ENCODE measurements at regions not wholly inside any gene's neighbourhood (a gene's known extent, or its start where the extent isn't known, plus 50 kb on each side); places are given as distances from the start of the nearest gene placed in this dataset.
"Not testable (repeated sequence)": the region's sequence is repeated elsewhere in the genome, so short reads cannot be mapped to it uniquely, and the experiment has no call there.

DNA sequence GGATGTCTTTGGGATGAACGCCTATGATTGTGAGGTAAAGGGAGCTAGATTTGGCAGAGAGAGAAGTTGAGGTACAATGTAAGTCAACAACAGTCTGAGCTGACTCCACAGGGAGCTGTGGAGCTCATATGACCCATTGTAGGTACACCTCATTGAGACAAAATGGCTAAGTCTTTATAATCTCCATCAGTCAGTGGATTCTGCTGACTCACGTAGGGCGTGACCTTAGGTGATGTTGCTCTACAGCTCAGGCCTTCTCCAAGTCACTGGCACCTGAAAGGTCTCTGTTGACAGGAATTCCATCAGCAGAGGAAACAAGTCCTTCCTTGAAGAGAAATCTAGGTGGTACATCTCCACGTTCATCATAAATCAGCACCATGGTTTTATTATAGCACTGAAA lies 118.2 kb upstream of the PRR16 start:
- H3K27me3 ChIP-seq: no peaks in the 10 kb centered on the region
- intact Hi-C loops (cut with DNase I): no loop called here
- H3K9me3 ChIP-seq: no peaks in the 10 kb centered on the region
- WGBS, 3 donors: 87 to 88% (median 88%) methylated on average over 4 of the region's 4 CpGs
- TF ChIP-seq, protein P1, sequence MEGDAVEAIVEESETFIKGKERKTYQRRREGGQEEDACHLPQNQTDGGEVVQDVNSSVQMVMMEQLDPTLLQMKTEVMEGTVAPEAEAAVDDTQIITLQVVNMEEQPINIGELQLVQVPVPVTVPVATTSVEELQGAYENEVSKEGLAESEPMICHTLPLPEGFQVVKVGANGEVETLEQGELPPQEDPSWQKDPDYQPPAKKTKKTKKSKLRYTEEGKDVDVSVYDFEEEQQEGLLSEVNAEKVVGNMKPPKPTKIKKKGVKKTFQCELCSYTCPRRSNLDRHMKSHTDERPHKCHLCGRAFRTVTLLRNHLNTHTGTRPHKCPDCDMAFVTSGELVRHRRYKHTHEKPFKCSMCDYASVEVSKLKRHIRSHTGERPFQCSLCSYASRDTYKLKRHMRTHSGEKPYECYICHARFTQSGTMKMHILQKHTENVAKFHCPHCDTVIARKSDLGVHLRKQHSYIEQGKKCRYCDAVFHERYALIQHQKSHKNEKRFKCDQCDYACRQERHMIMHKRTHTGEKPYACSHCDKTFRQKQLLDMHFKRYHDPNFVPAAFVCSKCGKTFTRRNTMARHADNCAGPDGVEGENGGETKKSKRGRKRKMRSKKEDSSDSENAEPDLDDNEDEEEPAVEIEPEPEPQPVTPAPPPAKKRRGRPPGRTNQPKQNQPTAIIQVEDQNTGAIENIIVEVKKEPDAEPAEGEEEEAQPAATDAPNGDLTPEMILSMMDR (IDR thresholded peaks at IDR 0.05): no peak
- TF ChIP-seq POLR2A (IDR thresholded peaks at IDR 0.05) (no peak), EP300 (IDR thresholded peaks at IDR 0.05) (no peak)
- no peaks in the 10 kb centered on the region for H3K4me1 ChIP-seq (ENCODE audit: insufficient read depth)
- no peak overlapping the region for H3K27ac ChIP-seq
- no peak overlapping the region for H3K4me3 ChIP-seq
- H3K36me3 ChIP-seq: no peaks in the 10 kb centered on the region
- no peak for DNase-seq

DNA sequence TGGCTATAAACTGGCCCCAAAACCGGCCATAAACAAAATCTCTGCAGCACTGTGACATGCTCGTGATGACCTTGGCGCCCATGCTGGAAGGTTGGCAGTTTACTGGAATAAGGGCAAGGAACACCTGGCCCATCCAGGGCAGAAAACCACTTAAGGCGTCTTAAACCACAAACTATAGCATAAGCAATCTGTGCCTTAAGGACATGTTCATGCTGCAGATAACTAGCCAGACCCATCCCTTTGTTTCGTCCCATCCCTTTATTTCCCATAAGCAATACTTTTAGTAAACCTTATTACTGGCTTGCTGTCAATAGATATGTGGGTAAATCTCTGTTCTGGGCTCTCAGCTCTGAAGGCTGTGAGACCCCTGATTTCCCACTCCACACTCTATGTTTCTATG lies 113.0 kb upstream of the PRR16 start:
- DNase-seq; H3K9me3 ChIP-seq; H3K27me3 ChIP-seq; H3K4me1 ChIP-seq (ENCODE audit: insufficient read depth); intact Hi-C loops (cut with DNase I); H3K27ac ChIP-seq; H3K4me3 ChIP-seq; H3K36me3 ChIP-seq: not testable (repeated sequence)
- WGBS, 3 donors: 91 to 95% (median 92%) methylated on average over 5 of the region's 5 CpGs

DNA sequence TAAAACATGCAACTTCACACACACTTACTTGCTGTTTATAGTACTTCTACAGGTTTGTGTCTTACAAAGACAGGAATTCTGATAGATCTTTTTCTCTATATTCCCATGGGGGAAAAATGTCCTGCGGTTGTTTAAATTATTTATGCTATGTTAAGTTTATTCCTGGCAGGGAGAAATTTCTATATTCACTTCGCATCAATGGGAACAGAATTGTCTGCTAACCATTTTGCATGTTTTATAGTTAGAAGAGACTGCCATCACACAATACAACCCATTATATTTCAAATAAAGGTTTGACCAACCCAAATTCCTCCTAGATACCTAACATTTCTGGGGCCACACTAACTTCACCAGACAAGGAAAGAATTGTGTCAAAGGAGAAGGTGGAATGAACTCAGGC lies 110.0 kb upstream of the PRR16 start:
- DNase-seq: no peak
- Histone ChIP-seq H3K27ac (no peak overlapping the region), H3K27me3 (no peaks in the 10 kb centered on the region), H3K4me1 (ENCODE audit: insufficient read depth) (no peaks in the 10 kb centered on the region), H3K9me3 (peaks cover 0 to 4% of the 10 kb centered on the region in 2 donors), H3K4me3 (no peak overlapping the region), H3K36me3 (no peaks in the 10 kb centered on the region)
- TF ChIP-seq EP300 (IDR thresholded peaks at IDR 0.05) (no peak), POLR2A (IDR thresholded peaks at IDR 0.05) (no peak)
- TF ChIP-seq, protein P1 (IDR thresholded peaks at IDR 0.05): no peak
- intact Hi-C loops (cut with DNase I): no loop called here
- 87 to 90% (median 87%) methylated on average over 2 of the region's 2 CpGs for WGBS, 3 donors

- no peak for TF ChIP-seq EP300 (IDR thresholded peaks at IDR 0.05)
- TF ChIP-seq, protein P1 (IDR thresholded peaks at IDR 0.05): no peak
- TF ChIP-seq POLR2A (IDR thresholded peaks at IDR 0.05): no peak
- intact Hi-C loops (cut with DNase I): no loop called here
- no peak for DNase-seq
- Histone ChIP-seq H3K4me3 (no peak overlapping the region), H3K4me1 (ENCODE audit: insufficient read depth) (no peaks in the 10 kb centered on the region), H3K27ac (no peak overlapping the region), H3K27me3 (no peaks in the 10 kb centered on the region), H3K9me3 (no peaks in the 10 kb centered on the region), H3K36me3 (no peaks in the 10 kb centered on the region)
- WGBS, 3 donors: 71 to 85% (median 82%) methylated on average over 3 of the region's 3 CpGs
These were observed 105.2 kb upstream of the PRR16 start for GRCh38 chr5:120358949-120359348.

DNA sequence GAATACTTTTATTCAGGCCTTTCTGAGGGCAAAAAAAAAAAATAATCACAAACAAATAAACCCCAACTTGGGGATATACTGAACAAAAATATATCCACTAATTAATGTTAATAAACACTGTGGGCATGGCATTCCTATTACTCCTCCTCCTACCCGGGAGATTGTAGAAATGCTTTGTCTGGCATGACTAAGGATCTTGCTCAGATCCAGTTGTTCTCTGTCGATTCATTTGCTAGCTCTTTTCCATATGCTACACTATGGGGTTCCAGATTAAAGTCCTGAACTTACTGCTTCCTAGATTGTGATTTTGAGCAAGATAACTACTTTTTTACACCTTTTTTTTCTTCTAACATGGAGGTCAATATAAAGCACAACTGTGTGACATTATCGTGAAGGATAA lies 102.2 kb upstream of the PRR16 start:
- H3K27me3 ChIP-seq: no peaks in the 10 kb centered on the region
- no peaks in the 10 kb centered on the region for H3K9me3 ChIP-seq
- DNase-seq: no peak
- no peak overlapping the region for H3K27ac ChIP-seq
- TF ChIP-seq POLR2A (IDR thresholded peaks at IDR 0.05): no peak
- TF ChIP-seq EP300 (IDR thresholded peaks at IDR 0.05): no peak
- TF ChIP-seq, protein P1 (IDR thresholded peaks at IDR 0.05): no peak
- no peaks in the 10 kb centered on the region for H3K4me1 ChIP-seq (ENCODE audit: insufficient read depth)
- 76 to 87% (median 83%) methylated on average over 3 of the region's 3 CpGs for WGBS, 3 donors
- H3K4me3 ChIP-seq: no peak overlapping the region
- H3K36me3 ChIP-seq: no peaks in the 10 kb centered on the region
- intact Hi-C loops (cut with DNase I): no loop called here
